OCI-LY7 (cell line): ENCODE measurements at regions not wholly inside any gene's neighbourhood (a gene's known extent, or its start where the extent isn't known, plus 50 kb on each side); places are given as distances from the start of the nearest gene placed in this dataset.

Source experiments
- CTCF ChIP-seq: fragments of 200-600 bp; sonication (generic); conservative IDR thresholded peaks from 2 replicates; pipeline ENCODE4 v1.5.1; 2014; ENCODE audit warnings: mild to moderate bottlenecking, antibody characterized with exemption, low read length, moderate library complexity, mixed read lengths
- EZH2phosphoT487 ChIP-seq: fragments of 200-600 bp; sonication (generic); IDR thresholded peaks from 2 replicates; pipeline ENCODE4 v1.6.1; 2018; ENCODE audit warnings: low read depth, borderline replicate concordance, mild to moderate bottlenecking, mixed run types, antibody characterized with exemption, low read length, moderate library complexity, mixed read lengths

GRCh38 chr20:6618051-6618450 lies 149.4 kb upstream of the BMP2 start:
- no peak for TF ChIP-seq CTCF
- no peak for TF ChIP-seq EZH2phosphoT487
